WERI-Rb-1 (cell line): ENCODE measurements at regions not wholly inside any gene's neighbourhood (a gene's known extent, or its start where the extent isn't known, plus 50 kb on each side); places are given as distances from the start of the nearest gene placed in this dataset.

Experiments used
- DNase-seq: peaks from one replicate; pipeline ENCODE4 v3.0.0-alpha.2; 2020
- H3K27ac ChIP-seq: fragments of 250-450 bp; sonication (Bioruptor Pico); 2 replicates; pipeline ENCODE4 v1.5.1; 2020; ENCODE audit warnings: mild to moderate bottlenecking, moderate library complexity
- H3K27me3 ChIP-seq: fragments of 250-450 bp; sonication (Bioruptor Pico); 2 replicates; pipeline ENCODE4 v1.5.1; 2021; ENCODE audit warnings: mild to moderate bottlenecking, low read depth, moderate library complexity; ENCODE audit not compliant: insufficient read depth, severe bottlenecking
- H3K36me3 ChIP-seq: fragments of 250-450 bp; sonication (Bioruptor Pico); 2 replicates; pipeline ENCODE4 v1.5.1; 2020; ENCODE audit warnings: mild to moderate bottlenecking, moderate library complexity
- H3K4me3 ChIP-seq: 2 replicates; pipeline ENCODE4 v1.5.1; 2011; ENCODE audit warnings: low read depth, mild to moderate bottlenecking, control low read depth, low read length
- H3K9me3 ChIP-seq: fragments of 250-450 bp; sonication (Bioruptor Pico); 2 replicates; pipeline ENCODE4 v1.5.1; 2021; ENCODE audit warnings: mild to moderate bottlenecking, moderate library complexity; ENCODE audit not compliant: severe bottlenecking
- TF ChIP-seq, protein P1 (sequence below): IDR thresholded peaks from 2 replicates; pipeline ENCODE4 v1.5.1; 2011; ENCODE audit warnings: low read depth, mild to moderate bottlenecking, control low read depth, inconsistent platforms, low read length

GRCh38 chr12:66776974-66777373 is 98.1 kb upstream of the GRIP1 start:
- Histone ChIP-seq H3K4me3 (no peak overlapping the region), H3K36me3 (no peaks in the 10 kb centered on the region), H3K27me3 (no peaks in the 10 kb centered on the region), H3K9me3 (no peaks in the 10 kb centered on the region), H3K27ac (no peak overlapping the region)
- TF ChIP-seq, protein P1, sequence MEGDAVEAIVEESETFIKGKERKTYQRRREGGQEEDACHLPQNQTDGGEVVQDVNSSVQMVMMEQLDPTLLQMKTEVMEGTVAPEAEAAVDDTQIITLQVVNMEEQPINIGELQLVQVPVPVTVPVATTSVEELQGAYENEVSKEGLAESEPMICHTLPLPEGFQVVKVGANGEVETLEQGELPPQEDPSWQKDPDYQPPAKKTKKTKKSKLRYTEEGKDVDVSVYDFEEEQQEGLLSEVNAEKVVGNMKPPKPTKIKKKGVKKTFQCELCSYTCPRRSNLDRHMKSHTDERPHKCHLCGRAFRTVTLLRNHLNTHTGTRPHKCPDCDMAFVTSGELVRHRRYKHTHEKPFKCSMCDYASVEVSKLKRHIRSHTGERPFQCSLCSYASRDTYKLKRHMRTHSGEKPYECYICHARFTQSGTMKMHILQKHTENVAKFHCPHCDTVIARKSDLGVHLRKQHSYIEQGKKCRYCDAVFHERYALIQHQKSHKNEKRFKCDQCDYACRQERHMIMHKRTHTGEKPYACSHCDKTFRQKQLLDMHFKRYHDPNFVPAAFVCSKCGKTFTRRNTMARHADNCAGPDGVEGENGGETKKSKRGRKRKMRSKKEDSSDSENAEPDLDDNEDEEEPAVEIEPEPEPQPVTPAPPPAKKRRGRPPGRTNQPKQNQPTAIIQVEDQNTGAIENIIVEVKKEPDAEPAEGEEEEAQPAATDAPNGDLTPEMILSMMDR = no peak
- no peak for DNase-seq

GRCh38 chr12:66779466-66779865 is 100.6 kb upstream of the GRIP1 start:
- H3K27ac ChIP-seq = no peak overlapping the region
- no peaks in the 10 kb centered on the region for H3K36me3 ChIP-seq
- TF ChIP-seq, protein P1 = no peak
- H3K9me3 ChIP-seq = no peaks in the 10 kb centered on the region
- DNase-seq = no peak
- no peaks in the 10 kb centered on the region for H3K27me3 ChIP-seq
- no peak overlapping the region for H3K4me3 ChIP-seq

DNA sequence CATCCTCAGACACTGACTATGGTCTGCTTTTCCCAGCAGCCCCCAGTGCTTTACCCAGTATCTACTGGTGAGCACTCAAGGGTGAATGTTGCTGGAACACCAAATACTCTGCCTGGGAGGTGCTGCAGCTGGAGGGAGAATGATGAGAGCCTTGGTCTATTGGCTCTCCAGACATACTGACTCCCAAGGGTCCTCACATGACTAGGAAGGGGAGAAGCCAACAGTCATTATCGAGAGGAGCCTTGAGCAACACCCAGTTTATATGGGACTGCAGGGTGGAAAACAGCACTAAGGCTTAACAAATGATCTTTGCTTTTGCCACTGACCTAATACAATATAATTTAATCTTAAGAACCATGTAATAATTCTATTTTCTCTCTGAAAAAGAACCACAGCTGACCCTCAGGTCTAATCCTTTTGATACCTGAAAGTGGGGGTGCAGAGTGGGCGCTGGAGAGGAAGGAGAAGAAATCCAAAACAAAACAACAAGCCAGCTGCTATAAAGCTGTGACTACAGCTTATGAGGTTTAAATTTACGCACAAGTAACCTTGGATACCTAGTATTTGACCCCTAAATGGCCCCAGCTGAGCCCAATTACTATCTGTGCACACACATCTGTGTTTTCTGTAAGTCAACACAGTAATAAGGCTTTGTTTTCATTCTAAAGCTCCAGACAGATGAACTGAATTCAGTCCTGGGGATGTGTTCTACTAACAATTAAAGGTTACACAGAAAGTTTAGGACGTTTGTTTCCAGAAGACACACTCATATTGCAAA is 107.8 kb upstream of the GRIP1 start:
- Histone ChIP-seq H3K4me3 (no peak overlapping the region), H3K27me3 (no peaks in the 10 kb centered on the region), H3K36me3 (no peaks in the 10 kb centered on the region), H3K9me3 (no peaks in the 10 kb centered on the region), H3K27ac (no peak overlapping the region)
- no peak for DNase-seq
- TF ChIP-seq, protein P1 = no peak

- Histone ChIP-seq H3K9me3 (no peaks in the 10 kb centered on the region), H3K27me3 (no peaks in the 10 kb centered on the region), H3K36me3 (no peaks in the 10 kb centered on the region), H3K27ac (no peak overlapping the region), H3K4me3 (no peak overlapping the region)
- TF ChIP-seq, protein P1 = no peak
- DNase-seq = no peak
Measured at GRCh38 chr12:66799551-66799950, 120.7 kb upstream of the GRIP1 start.

- no peak overlapping the region for H3K27ac ChIP-seq
- no peaks in the 10 kb centered on the region for H3K36me3 ChIP-seq
- no peaks in the 10 kb centered on the region for H3K9me3 ChIP-seq
- H3K27me3 ChIP-seq = no peaks in the 10 kb centered on the region
- H3K4me3 ChIP-seq = no peak overlapping the region
- no peak for DNase-seq
- TF ChIP-seq, protein P1 = no peak
Measured at GRCh38 chr12:66800046-66800445, 121.2 kb upstream of the GRIP1 start.

DNA sequence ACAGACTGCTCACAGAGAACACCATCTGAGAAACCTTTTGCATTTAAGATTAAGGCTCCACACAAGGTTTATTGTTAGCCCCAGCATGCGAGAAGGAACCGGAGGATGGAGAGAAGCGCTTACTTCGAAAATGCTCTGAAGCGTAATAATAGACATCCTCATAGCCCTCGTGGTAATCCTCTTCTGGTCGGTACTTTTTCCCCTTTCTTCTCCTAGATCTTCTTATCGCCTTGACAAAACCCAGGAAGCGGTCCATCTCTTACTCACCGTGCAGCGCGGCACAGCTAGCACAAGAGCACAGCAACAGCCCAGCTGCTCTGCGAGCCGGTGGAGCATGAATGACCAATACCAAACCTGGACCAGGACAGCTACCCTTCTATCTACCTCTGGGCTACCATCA is 125.1 kb upstream of the GRIP1 start:
- Histone ChIP-seq H3K27ac (no peak overlapping the region), H3K9me3 (no peaks in the 10 kb centered on the region), H3K4me3 (no peak overlapping the region), H3K36me3 (no peaks in the 10 kb centered on the region), H3K27me3 (no peaks in the 10 kb centered on the region)
- DNase-seq = no peak
- TF ChIP-seq, protein P1 = no peak
